Ecto neural progenitor cell (in vitro differentiated cells): ENCODE measurements at regions not wholly inside any gene's neighbourhood (a gene's known extent, or its start where the extent isn't known, plus 50 kb on each side); places are given as distances from the start of the nearest gene placed in this dataset.
A peak's percentile ranks its signal among the peaks of the same experiment; 100 is the strongest.

Experiments used
- DNase-seq: peaks from one replicate; pipeline ENCODE4 v3.0.0-alpha.2; 2018; ENCODE audit warnings: low spot score

DNA sequence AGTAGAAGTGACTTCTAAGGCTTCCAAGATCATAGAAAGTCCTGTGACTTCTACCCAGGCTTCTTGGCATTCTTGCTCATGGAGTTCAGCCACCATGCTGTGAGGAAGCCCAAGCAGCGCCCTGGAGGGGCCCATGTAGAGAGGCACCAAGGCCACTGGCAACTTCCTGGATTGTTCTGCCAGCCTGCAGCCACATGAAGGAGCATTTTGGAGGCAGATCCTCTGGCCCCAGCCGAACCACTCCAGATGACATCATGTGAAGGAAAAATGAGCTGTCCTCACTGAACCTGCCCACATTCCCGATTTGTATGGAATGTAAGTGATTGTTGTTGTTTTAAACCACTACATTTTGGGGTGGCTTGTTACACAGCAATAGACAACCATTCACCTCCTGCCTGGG, 51.5 kb upstream of the MNX1 start:
- DNase-seq = no peak

DNA sequence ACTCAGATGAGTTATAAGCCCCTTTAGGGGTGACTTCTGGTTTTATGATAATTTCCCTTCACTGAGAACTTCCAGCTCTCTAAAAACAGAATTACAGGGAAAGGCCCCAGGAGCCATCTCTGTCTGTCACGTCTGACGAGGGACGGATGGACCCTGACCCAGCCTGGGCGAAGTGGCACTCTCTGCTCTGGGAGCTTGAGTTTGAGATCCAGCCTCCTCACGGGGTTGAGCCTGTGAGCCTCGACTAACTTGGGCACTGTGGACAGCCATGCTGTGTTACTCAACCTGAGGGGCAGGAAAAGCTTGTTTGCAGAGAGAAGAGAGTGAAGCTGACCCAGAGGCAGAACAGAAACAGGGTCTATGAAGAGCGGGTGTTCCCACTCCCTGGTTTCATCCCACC, 54.6 kb upstream of the MNX1 start:
- DNase-seq = no peak

DNA sequence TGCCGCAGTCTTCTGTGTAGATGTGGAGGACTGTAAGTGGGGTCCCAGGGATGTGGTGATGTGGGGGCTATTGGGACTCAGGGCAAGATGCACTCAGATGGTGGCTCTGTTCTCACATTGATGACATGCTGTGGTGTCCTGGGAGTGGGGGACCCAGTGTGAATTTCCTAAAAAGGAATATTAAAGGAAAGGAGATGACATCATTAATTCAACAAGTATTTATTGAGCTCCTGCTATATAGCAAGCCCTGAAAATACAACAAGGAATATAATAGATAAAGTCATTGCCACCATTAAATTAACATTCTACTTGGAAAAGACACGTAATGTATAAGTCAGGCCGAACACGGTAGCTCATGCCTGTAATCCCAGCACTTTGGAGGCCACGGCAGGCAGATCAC, 61.9 kb upstream of the MNX1 start:
- DNase-seq = no peak

DNA sequence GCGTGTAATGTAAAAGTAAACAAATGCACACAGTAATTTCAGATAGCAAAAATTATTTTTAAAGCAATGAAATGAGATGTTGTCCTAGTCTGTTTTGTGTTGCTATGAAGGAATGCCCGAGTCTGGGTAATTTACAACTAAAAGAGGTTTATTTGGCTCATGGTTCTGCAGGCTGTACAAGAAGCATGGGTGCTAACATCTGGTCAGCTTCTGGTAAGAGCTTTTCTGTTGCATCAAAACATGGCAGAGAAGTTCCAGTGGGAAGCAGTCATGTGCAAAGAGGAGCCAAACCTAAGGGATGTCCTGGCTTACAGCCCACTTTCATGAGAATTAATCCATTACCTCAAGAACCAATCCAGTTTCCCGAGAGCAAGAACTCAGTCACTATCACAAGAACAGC, 62.9 kb upstream of the MNX1 start:
- no peak for DNase-seq

DNA sequence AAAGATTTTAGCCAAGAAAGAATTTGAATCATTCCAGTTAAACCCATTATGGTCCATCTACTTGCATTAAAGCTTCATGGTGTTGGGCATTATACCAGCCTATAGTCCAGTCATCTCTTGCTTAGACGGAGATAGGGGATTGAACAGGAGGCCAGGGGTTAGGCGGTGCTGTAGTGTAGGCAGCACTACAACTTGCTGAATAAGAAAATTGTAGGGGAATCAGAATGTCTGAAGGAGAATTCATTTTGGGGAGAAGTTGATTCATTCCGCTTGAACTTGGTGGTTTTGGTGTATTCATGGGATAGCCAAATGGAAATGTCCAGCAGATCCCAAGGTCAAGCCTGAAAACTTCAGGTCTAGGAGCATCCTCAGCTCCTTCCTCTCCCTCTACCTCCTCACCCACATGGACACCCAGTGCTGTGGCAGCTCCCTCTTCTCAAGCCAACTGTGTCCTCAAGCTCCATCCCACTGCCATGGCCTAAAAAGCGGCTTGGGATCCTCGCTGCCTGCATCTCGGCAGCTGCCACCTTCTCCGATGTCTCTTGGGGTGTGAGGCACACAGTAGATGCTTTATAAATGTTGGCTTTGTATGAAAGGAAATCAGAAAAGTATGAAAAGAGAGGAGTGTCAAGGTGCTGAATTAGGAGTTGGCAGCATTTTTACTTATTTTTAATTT, 63.6 kb upstream of the MNX1 start:
- no peak for DNase-seq

DNA sequence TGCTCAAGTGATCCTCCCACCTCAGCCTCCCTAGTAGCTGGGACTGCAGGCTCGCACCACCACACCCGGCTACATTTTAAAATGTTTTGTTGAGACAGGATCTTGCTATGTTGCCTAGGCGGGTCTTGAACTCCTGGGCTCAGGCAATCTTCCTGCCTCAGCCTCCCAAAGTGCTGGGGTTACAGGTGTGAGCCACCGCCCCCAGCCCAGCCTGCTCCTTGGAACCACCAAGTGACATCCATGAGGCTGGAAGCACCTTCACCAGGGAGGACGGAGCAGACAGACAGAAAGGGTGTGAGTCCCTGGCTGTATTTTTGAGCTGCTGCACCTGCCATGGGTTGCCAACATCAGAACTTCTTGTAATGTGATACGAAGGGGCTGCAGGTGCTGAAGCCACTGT, 62.3 kb upstream of the UBE3C start:
- no peak for DNase-seq

DNA sequence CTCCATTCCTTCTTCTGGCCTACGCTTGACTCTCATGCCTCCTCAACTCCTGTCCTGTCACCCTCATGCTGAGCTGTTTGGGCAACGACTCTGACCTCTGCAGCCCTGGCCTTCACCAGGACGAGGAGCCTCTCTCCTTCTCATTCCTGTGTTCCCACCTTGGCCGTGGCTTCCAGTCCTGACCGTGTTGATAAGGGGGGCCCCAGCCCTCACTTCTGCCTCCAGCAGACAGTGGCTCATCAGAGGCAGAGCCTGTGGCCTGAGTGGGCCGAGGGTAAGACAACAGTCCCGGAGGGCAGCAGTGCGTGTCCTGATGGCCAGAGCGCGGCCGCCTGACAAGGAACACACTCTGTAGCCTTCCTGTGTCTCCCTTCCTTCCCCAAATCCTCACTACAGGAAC, 61.7 kb upstream of the UBE3C start:
- DNase-seq = no peak

DNA sequence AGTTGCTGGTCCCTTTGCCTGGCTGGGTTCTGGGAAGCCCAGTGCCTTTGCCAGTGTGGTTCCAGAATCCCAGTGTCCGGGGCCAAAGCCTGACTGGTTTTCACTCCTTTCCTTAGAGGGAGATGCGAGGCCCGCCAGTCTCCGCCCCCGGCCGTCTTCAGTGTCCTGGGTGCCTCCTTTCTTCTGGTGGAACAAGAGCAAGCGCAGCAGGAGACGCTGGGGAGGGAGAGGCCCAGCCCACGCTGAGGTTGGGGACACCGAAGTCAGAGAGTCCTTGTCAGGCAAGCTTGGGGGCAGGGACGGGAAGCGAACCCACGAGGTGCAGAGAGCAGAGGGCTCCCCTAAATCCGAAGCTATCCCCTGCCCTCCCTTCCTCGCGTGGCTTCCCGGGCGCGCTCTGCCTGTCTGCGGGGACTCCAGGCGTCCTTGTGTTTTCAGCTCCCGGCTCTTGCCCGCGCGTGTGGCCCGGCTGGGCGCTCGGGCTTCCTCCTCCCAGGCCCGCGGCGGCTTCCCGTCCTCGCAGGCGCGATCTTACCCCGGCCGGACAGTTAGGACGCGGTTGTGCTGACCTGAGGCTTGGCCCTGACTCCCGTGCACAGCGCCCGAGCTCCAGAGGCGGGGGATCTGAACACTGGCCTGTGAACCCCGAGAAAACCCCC, 60.6 kb upstream of the UBE3C start:
- peak; percentile 71 for DNase-seq

DNA sequence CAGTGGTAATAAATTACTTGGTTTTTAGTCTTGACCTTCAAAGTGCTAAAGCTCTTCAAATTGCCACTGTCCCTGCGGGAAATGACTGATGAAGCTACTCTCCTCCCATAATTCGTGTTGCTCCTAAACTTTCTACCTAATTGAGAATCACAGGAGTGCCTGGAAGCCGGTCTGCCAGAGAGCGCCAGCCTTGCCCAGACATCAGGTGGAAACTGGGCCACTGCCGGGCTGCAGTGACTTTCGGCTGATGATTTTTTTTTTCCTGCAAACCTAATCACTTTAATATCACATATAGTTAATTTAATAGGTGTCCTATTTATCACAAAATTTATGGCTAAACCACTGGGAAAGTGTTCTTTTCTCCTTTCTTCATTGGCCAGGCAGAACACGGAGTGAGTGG, 59.6 kb upstream of the UBE3C start:
- no peak for DNase-seq

DNA sequence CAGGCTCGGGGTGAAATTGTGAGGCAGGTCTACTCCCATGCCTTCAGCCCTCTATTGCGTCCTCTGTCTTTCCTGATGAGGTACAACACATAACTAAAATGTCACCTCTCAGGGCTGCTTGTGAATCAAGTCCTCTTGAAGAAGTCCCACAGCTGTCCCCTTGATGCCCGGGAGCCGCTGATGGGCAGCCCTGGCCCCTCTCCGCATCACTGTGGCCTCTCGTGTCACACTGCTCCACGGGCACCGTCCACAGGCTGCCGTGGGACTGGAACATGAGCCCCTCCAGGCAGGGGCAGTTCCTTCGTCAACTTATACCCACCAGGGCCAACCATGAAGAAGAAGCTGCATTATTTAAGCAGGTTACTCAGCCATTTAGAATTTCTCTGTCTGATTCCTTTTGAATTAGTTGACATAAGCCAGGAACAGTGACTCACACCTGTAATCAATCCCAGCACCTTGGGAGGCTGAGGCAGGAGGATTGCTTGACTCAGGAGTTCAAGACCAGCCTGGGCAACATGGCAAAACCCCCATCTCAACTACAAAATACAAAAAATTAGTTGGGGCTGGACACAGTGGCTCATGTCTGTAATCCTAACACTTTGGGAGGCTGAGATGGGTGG, 58.5 kb upstream of the UBE3C start:
- no peak for DNase-seq

DNA sequence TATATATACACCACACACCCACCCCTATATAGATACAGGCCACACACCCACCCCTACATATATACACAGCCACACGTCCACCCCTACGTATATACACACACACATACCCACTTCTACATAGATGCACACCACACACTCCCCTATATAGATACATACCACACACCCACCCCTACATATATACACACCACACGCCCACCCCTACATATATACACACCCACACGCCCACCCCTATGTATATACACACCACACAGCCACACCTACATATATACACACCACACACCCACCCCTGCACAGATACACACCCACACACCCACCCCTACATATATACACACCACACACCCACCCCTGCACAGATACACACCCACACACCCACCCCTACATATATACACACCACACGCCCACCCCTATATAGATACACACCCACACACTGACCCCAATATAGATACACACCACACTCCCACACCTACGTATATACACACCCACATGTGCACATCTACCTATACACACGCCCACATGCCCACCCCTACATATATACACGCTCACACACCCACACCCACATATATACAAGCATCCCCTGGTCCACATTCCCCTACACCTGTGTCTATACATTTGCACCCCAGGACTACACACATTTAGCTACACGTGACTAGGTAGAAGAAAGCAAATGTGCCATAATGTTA, 52.1 kb upstream of the UBE3C start:
- DNase-seq = no peak

DNA sequence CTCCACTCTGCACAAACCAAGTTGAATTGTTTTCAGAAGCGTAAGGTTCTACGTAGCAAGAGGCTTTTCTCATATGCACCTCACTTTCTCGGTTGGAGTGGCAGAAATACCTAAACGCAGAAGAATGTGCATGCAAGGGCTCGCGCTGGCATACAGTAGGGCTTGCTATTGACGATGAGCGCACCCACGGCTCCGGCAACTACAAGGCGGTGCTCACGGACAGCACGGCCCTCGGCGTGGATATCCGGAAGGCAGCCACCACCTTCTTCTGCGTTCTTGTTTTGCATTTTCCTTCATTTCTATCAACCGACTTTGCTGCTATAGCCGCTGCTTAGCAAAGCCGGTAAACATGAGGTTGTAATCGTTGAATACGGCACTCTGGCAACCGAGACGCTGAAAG, 51.1 kb upstream of the UBE3C start:
- DNase-seq = no peak

DNA sequence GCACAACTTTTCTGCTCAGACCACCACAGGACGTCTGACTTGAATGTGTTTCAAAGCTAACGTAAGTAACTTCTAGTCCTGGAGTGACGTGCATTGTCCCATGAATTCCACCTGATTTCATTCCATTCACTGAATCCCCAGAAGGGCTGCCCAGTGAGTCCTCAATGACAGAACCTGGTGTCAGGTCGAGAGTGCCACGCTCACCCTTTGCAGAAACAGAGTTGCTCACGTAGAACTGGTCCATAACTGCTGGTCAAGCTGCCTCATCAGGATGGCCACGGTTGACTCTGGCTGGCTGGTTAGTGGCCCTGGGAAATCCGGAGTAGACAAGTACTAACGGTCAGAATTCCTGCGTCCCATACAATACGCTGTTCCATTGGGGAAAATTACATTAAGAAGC, 50.6 kb upstream of the UBE3C start:
- no peak for DNase-seq
